ENCODE measurements at regions not wholly inside any gene's neighbourhood (a gene's known extent, or its start where the extent isn't known, plus 50 kb on each side); places are given as distances from the start of the nearest gene placed in this dataset.

DNA sequence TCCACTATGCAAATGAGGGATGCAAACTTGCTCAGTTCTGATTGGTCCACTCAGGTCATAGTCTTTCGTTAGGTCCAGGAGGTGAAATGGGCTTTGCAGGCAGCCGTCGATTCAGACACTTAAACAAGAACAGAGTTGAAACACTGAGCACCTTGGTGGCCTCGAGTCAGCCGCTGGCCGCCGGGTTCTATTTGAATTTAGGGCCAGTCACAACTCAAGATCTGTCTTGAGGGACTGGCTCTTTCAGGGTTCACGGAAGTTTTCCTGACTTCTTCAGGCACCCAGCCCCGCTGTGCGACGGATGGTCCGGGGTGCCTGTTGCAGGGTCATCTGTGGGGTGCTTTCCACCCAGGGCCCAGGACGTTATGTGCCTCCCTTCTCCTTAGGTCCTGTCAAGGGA, 412.8 kb upstream of the IRX4 start (continued):
- TF ChIP-seq YY1 (IDR thresholded peaks at IDR 0.05; ENCODE audit: extremely low read depth, insufficient replicate concordance, low read depth, low read length) (no peak), CTCF (IDR thresholded peaks at IDR 0.05 in 2 of 3, conservative IDR thresholded peaks at IDR 0.05 in 1 of 3; ENCODE audit: borderline replicate concordance in 1 of 3, insufficient read depth in 1 of 3, low read depth in 2 of 3, low read length in 2 of 3) (no peak), EZH2 (IDR thresholded peaks at IDR 0.05) (no peak)

GRCh38 chr5:2293906-2294305, 411.2 kb upstream of the IRX4 start:
- ChIA-PET POLR2A (no interaction called here), CTCF (no interaction called here), RAD21 (ENCODE audit: low non-redundant PET in 1 of 2, low total read pairs in 2 of 2, uncharacterized antibody in 2 of 2, unreplicated experiment in 2 of 2) (no interaction called here)
- no peak overlapping the region for H3K27ac ChIP-seq (ENCODE audit: low read depth, low read length)
- no peaks in the 10 kb centered on the region for H3K27me3 ChIP-seq (ENCODE audit: insufficient read depth, low read length)
- H4K20me1 ChIP-seq (ENCODE audit: insufficient read depth), result no peaks in the 10 kb centered on the region
- no peaks in the 10 kb centered on the region for H3K4me1 ChIP-seq (ENCODE audit: control insufficient read depth in 1 of 2, insufficient read depth in 2 of 2, low read length in 2 of 2)
- no peak overlapping the region for H2AFZ ChIP-seq (ENCODE audit: low read depth, low read length, poor library complexity, severe bottlenecking)
- ATAC-seq (no peak), DNase-seq (ENCODE audit: low read depth, low spot score) (no peak)
- H3K79me2 ChIP-seq (ENCODE audit: insufficient read depth, low read length), result no peaks in the 10 kb centered on the region
- no peak overlapping the region for H3K4me3 ChIP-seq (replicated peaks in 1 of 2; ENCODE audit: low read depth in 1 of 2, low read length in 2 of 2)
- H3K9ac ChIP-seq (ENCODE audit: low read length), result no peak overlapping the region
- no peak overlapping the region for H3K4me2 ChIP-seq (ENCODE audit: low read length)
- H3K36me3 ChIP-seq (ENCODE audit: control insufficient read depth in 1 of 2, insufficient read depth in 2 of 2, low read length in 2 of 2), result no peaks in the 10 kb centered on the region
- TF ChIP-seq EZH2phosphoT487 (IDR thresholded peaks at IDR 0.05; ENCODE audit: borderline replicate concordance), result no peak
- no peak for TF ChIP-seq MAX (IDR thresholded peaks at IDR 0.05)
- TF ChIP-seq ELF1 (IDR thresholded peaks at IDR 0.05; ENCODE audit: borderline replicate concordance, low read depth), result no peak
- TF ChIP-seq SRF (IDR thresholded peaks at IDR 0.05; ENCODE audit: low read depth), result no peak
- intact Hi-C loops (cut with micrococcal nuclease), result no loop called here
- H3K9me3 ChIP-seq (ENCODE audit: control insufficient read depth in 1 of 2, insufficient read depth in 1 of 2, low read depth in 1 of 2, low read length in 2 of 2), result no peaks in the 10 kb centered on the region
- H3K9me2 ChIP-seq (ENCODE audit: insufficient read depth), result no peaks in the 10 kb centered on the region
- BruUV-seq (replicated peaks), result no TSS peak

All from HCT116 (cell line).